Right atrium auricular region (tissue), 2 donors: ENCODE measurements at regions not wholly inside any gene's neighbourhood (a gene's known extent, or its start where the extent isn't known, plus 50 kb on each side); places are given as distances from the start of the nearest gene placed in this dataset.

Experiments used
- DNase-seq: peaks from one replicate; pipeline ENCODE4 v3.0.0-alpha.2; 2019; ENCODE audit warnings: low spot score
- H3K27ac ChIP-seq, 2 donors: fragments of 200-600 bp; sonication (generic); 1 replicate in 1 of 2; 2 replicates in 1 of 2; pipeline ENCODE4 v1.5.1; 2016 to 2019
- H3K27me3 ChIP-seq, 2 donors: fragments of 200-600 bp; sonication (generic); one replicate each; pipeline versions ENCODE4 v1.5.1 to v1.6.0; 2017 to 2019
- H3K36me3 ChIP-seq: fragments of 200-600 bp; sonication (generic); one replicate; pipeline ENCODE4 v1.5.1; 2016
- H3K4me1 ChIP-seq, 2 donors: fragments of 200-600 bp; sonication (generic); one replicate each; pipeline versions ENCODE4 v1.5.1 to v1.6.0; 2017 to 2019
- H3K4me3 ChIP-seq, 2 donors: fragments of 200-600 bp; sonication (generic); 1 replicate in 1 of 2; 2 replicates in 1 of 2; pipeline ENCODE4 v1.5.1; 2017 to 2019; ENCODE audit warnings: mild to moderate bottlenecking in 1 of 2, moderate library complexity in 1 of 2
- H3K9me3 ChIP-seq, 2 donors: fragments of 200-600 bp; sonication (generic); one replicate each; pipeline ENCODE4 v1.5.1; 2019
- CTCF ChIP-seq, 2 donors: fragments of 200-600 bp; sonication (generic); IDR thresholded peaks; one replicate each; pipeline ENCODE4 v1.5.1; 2019; ENCODE audit warnings: antibody characterized with exemption in 2 of 2

GRCh38 chr9:15113288-15113687 lies 193.7 kb downstream of the TTC39B start:
- Histone ChIP-seq H3K4me3 (no peak overlapping the region), H3K36me3 (no peaks in the 10 kb centered on the region), H3K27ac (no peak overlapping the region), H3K9me3 (no peaks in the 10 kb centered on the region), H3K27me3 (no peaks in the 10 kb centered on the region), H3K4me1 (no peaks in the 10 kb centered on the region)
- TF ChIP-seq CTCF (IDR thresholded peaks at IDR 0.05), result no peak
- DNase-seq, result no peak

GRCh38 chr9:15111071-15111470 lies 195.9 kb downstream of the TTC39B start:
- no peaks in the 10 kb centered on the region for H3K27me3 ChIP-seq

GRCh38 chr9:15104826-15105420 lies 194.7 kb upstream of the FREM1 start:
- no peak for DNase-seq
- Histone ChIP-seq H3K27me3 (no peaks in the 10 kb centered on the region), H3K4me1 (no peaks in the 10 kb centered on the region), H3K9me3 (peaks cover 0 to 6% of the 10 kb centered on the region in 2 donors), H3K4me3 (no peak overlapping the region), H3K36me3 (no peaks in the 10 kb centered on the region), H3K27ac (no peak overlapping the region)
- peak; percentile 63 to 76 for TF ChIP-seq CTCF (IDR thresholded peaks at IDR 0.05)

More at GRCh38 chr9:15111071-15111470, 195.9 kb downstream of the TTC39B start:
- Histone ChIP-seq H3K9me3 (peaks cover 0 to 6% of the 10 kb centered on the region in 2 donors), H3K4me3 (no peak overlapping the region), H3K27ac (no peak overlapping the region), H3K36me3 (no peaks in the 10 kb centered on the region), H3K4me1 (no peaks in the 10 kb centered on the region)
- no peak for DNase-seq
- TF ChIP-seq CTCF (IDR thresholded peaks at IDR 0.05), result no peak

GRCh38 chr9:15103290-15103689 lies 193.1 kb upstream of the FREM1 start:
- TF ChIP-seq CTCF (IDR thresholded peaks at IDR 0.05), result no peak
- H3K27me3 ChIP-seq, result no peaks in the 10 kb centered on the region
- DNase-seq, result no peak
- peaks cover 0 to 6% of the 10 kb centered on the region in 2 donors for H3K9me3 ChIP-seq
- no peak overlapping the region for H3K27ac ChIP-seq
- no peaks in the 10 kb centered on the region for H3K36me3 ChIP-seq
- H3K4me3 ChIP-seq, result no peak overlapping the region
- H3K4me1 ChIP-seq, result no peaks in the 10 kb centered on the region

- Histone ChIP-seq H3K27ac (no peak overlapping the region), H3K27me3 (no peaks in the 10 kb centered on the region), H3K4me3 (no peak overlapping the region), H3K9me3 (no peaks in the 10 kb centered on the region), H3K4me1 (no peaks in the 10 kb centered on the region), H3K36me3 (no peaks in the 10 kb centered on the region)
- TF ChIP-seq CTCF (IDR thresholded peaks at IDR 0.05), result no peak
- DNase-seq, result no peak
Measured at GRCh38 chr9:15101095-15101494, 190.9 kb upstream of the FREM1 start.

- Histone ChIP-seq H3K4me3 (no peak overlapping the region), H3K27ac (no peak overlapping the region), H3K4me1 (no peaks in the 10 kb centered on the region), H3K36me3 (no peaks in the 10 kb centered on the region), H3K27me3 (no peaks in the 10 kb centered on the region), H3K9me3 (no peaks in the 10 kb centered on the region)
- no peak for TF ChIP-seq CTCF (IDR thresholded peaks at IDR 0.05)
- no peak for DNase-seq
Measured at GRCh38 chr9:15100571-15100970, 190.3 kb upstream of the FREM1 start.
